ENCODE measurements at regions not wholly inside any gene's neighbourhood (a gene's known extent, or its start where the extent isn't known, plus 50 kb on each side); places are given as distances from the start of the nearest gene placed in this dataset.

GRCh38 chr12:81819991-81820633 lies 61.0 kb upstream of the PPFIA2 start:
- DNase-seq (ENCODE audit: low spot score): no peak
- ATAC-seq: no peak

GRCh38 chr12:81815611-81816010 lies 56.5 kb upstream of the PPFIA2 start:
- ATAC-seq (no peak), DNase-seq (ENCODE audit: low spot score) (no peak)

- DNase-seq (ENCODE audit: low spot score) (no peak), ATAC-seq (no peak)
Measured at GRCh38 chr12:81811778-81812125, 52.6 kb upstream of the PPFIA2 start.

- DNase-seq (ENCODE audit: low spot score) (no peak), ATAC-seq (no peak)
Measured at GRCh38 chr12:81811061-81811777, 52.1 kb upstream of the PPFIA2 start.

GRCh38 chr12:81809829-81810595 lies 50.9 kb upstream of the PPFIA2 start:
- ATAC-seq (no peak), DNase-seq (ENCODE audit: low spot score) (no peak)

- DNase-seq (ENCODE audit: low spot score) (no peak), ATAC-seq (no peak)
Measured at GRCh38 chr12:81809113-81809777, 50.1 kb upstream of the PPFIA2 start.

All from left lobe of liver (tissue), 2 donors.